ENCODE measurements at regions not wholly inside any gene's neighbourhood (a gene's known extent, or its start where the extent isn't known, plus 50 kb on each side); places are given as distances from the start of the nearest gene placed in this dataset.
"Not testable (repeated sequence)": the region's sequence is repeated elsewhere in the genome, so short reads cannot be mapped to it uniquely, and the experiment has no call there.

- DNase-seq (ENCODE audit: low read depth) = not testable (repeated sequence)
These were observed 297.5 kb upstream of the NBPF12 start for GRCh38 chr1:146640671-146641070.

GRCh38 chr1:146630302-146630701, 307.8 kb upstream of the NBPF12 start:
- not testable (repeated sequence) for DNase-seq (ENCODE audit: low read depth)

DNA sequence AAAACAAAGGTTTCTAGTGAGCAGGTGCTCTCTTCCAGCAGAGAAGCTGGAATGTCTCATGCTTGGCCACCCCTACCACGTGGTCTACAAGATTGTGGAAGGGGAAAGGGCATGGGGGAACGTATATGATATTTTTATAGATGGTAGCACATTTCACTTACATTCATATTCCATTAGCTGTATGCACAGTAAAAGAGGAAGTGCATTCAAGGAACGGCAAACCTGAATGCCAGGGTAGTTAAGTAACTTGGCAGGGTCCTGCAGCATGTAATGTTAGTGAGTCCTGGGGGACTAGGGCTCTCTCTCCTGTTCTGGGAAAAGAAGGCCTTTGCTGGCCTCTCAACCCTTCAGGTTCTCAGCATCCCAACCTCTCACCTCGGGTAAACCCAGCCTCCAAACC, 319.5 kb upstream of the NBPF12 start:
- DNase-seq (ENCODE audit: low read depth) = not testable (repeated sequence)

DNA sequence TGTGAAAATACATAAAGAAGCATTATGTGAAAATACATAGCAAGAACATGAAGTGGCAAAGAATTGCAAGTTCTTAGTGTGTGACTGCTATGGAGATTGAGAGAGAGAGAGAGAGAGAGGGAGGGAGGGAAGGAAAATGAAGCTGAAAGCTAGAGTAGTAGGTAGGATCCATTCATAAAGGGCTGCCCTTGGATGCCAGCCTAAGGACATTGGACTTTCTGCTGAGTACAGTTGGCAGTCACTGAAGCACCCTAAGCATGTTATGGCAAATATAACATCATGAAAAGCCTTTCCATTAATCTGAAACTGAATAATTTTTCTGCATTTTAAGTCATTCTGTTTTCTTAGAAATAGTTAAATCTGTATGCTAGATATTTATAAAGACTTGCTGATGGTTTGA, 333.4 kb upstream of the NBPF12 start:
- DNase-seq (ENCODE audit: low read depth) = not testable (repeated sequence)

GRCh38 chr1:146600720-146601307, 337.3 kb upstream of the NBPF12 start:
- DNase-seq (ENCODE audit: low read depth) = not testable (repeated sequence)

GRCh38 chr1:146599906-146600305, 338.2 kb upstream of the NBPF12 start:
- DNase-seq (ENCODE audit: low read depth) = not testable (repeated sequence)

DNA sequence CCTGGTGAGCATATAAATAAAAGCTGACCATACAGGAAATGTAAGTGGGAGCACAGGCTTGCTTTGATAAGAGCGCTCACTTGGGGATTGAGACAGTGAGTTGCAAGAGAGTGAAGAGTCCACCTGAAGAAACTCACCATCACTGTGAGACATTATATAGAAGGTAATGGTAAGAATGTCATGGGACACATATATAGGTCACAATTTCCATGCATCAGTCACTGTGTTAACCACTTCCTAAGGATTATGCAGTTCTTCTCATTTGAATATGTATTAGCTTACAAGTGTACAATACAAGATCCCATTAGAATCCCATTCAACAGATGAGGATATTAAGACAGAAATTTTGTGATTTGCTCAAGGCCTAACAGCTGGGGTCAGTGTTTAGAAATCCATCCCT, 352.4 kb upstream of the NOTCH2NLA start:
- not testable (repeated sequence) for DNase-seq (ENCODE audit: low read depth)

DNA sequence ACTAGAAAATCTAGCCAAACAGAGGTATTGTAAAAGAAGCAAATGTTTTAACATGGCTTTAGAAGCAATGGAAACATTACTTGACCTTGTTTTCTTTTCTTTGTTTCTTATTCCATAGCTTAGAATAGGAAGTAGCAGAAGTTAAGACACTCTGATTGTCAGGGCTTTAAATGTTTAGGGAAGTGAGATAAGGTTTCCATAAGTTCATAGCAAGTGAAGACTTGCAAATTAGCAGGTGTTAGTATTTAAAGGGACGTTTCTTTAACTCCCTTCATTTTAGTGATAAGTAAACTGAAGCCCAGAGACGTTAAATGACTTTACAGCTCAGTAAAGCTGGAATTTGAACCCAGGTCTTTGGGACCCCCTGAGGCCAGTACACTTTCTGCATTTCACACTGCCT, 338.7 kb upstream of the NOTCH2NLA start:
- DNase-seq (ENCODE audit: low read depth) = not testable (repeated sequence)

- not testable (repeated sequence) for DNase-seq (ENCODE audit: low read depth)
These were observed 329.2 kb upstream of the NOTCH2NLA start for GRCh38 chr1:146558032-146558431.

GRCh38 chr1:146556405-146556804, 327.6 kb upstream of the NOTCH2NLA start:
- DNase-seq (ENCODE audit: low read depth) = not testable (repeated sequence)

DNA sequence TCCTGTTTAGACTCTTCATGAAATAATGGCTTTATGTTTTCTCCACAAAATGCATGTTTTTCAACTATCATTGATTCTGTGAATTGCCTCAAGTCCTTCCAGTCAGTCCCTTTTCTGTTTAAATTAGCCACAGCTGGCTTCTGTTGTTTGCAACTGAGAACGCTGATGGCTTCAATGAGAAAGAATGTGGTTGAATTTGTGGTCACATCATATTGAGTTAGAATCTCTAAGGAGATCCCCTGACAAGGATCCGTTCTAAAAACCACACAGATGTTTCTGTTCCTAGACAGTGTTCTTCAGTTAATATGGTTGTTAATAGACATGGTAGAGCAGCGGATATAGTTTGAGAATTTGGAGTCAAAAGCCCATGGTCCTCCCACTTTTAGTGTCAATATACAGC, 323.6 kb upstream of the NOTCH2NLA start:
- not testable (repeated sequence) for DNase-seq (ENCODE audit: low read depth)

DNA sequence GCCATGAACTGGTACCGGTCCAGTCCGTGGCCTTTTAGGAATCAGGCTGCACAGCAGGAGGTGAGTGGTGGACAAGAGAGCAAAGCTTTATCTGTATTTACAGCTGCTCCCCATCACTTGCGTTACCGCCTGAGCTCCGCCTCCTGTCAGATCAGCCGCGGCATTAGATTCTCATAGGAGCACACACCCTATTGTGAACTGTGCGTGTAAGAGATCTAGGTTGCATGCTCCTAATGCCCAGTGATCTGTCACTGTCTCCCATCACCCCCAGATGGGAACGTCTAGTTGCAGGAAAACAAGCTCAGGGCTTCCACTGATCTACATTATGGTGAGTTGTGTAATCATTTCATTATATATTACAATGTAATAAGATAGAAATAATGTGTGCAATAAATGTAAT, 319.9 kb upstream of the NOTCH2NLA start:
- DNase-seq (ENCODE audit: low read depth) = not testable (repeated sequence)

- DNase-seq (ENCODE audit: low read depth) = not testable (repeated sequence)
These were observed 317.4 kb upstream of the NOTCH2NLA start for GRCh38 chr1:146546189-146546588.

DNA sequence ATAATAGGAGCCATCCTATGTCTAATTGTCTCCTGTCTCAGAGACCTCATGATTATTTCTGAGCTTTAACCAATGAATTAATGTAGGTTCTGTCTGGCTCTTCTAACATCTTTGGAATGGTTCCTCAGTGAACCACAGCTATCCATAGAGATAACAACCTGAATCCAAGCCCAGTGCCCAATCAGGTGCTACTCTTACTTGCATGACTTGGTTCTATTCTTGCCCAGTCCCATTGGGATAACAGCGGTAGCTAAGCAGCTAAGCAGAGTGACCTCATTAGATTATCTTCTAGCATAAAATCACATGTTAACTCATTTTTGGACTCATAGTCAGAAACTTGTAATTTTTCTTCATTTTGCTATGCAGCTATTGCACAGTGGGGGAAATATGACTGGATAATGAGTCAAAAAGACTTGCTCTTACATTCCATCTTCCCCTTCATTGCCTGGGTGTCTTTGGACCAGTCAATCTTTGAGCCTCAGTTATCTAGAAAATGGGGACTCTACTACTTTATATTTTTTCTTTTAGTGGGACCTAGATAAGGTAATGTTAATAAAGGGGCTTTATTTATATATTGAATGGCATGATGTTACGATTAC, 309.1 kb upstream of the NOTCH2NLA start:
- not testable (repeated sequence) for DNase-seq (ENCODE audit: low read depth)

DNA sequence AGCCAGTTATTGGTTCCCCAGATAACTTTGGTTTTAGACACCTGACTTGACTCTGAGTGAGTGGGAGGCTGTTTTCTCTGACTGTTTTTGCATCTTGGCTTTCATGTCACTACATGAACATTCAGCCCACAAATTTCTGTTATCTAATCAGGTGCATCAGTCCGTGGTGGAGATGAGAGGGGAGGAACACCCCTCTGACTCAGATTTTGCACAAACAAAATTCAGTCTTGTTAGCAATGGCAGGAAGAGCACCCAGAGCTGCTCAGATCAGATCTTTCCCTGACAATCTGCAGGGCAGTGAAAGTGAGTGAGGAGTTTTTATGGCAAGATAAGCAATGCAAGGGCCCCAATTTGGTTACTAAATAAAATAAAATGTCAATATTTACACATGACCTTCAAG, 307.2 kb upstream of the NOTCH2NLA start:
- not testable (repeated sequence) for DNase-seq (ENCODE audit: low read depth)

DNA sequence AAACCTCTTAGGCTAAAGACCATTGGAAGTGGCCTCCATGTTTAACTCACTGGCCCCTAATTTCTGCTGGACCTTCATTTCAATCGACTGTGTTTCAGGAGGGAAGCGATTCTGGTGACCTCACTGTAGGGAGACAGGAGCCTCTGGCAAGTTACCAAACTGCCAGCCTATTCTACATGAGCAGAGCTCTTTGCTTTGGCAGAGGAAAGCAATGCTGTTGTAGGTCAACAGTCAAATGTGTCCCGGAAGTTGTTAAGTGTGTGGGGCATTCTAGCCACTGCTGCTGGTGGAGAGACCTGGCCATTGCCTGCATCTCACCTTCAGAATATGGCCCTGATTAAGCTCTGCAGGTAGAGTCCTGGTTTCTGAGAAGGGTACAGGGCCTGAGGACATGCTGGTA, 306.8 kb upstream of the NOTCH2NLA start:
- not testable (repeated sequence) for DNase-seq (ENCODE audit: low read depth)

GRCh38 chr1:146530958-146531357, 302.1 kb upstream of the NOTCH2NLA start:
- not testable (repeated sequence) for DNase-seq (ENCODE audit: low read depth)

- DNase-seq (ENCODE audit: low read depth) = not testable (repeated sequence)
These were observed 294.0 kb upstream of the NOTCH2NLA start for GRCh38 chr1:146522812-146523211.

DNA sequence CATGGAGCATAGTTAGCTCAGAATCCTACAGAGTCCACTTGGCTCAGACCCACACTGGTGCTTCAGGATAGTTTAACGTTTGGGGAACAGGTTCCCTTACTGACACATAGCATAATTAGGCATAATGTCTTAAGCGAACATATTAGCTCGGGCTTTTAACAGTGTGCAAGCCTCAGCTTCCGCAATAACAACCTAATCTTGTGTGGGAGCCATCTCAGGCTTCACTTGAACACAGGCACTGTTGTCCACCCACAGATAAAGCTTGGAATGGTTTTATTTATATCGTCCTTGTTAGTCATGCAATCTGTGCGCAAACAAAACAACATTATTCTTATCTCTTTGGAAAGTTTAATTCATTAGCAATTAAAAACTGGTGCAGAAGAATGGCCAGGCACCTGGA, 293.5 kb upstream of the NOTCH2NLA start:
- not testable (repeated sequence) for DNase-seq (ENCODE audit: low read depth)

- DNase-seq (ENCODE audit: low read depth) = not testable (repeated sequence)
These were observed 293.0 kb upstream of the NOTCH2NLA start for GRCh38 chr1:146521804-146522203.

DNA sequence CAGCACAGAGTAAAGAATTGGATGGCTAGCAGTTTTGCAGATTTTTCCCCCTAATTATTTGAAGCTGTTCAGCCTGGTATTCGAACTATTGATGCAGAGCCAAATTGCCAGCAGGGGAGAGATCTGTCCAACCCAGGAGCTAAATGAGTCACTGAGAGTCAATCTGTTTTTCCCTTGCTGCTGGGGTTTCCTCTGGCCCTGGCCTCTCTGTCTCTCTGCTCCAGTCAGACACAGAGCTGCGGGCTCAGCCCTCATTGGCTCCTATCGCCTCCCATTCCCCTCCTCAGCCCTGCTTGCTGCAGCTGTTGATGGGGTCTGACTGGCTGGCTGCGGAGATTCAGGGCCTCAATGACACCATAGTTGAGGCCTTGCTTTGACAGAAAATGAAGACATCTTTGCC, 284.9 kb upstream of the NOTCH2NLA start:
- not testable (repeated sequence) for DNase-seq (ENCODE audit: low read depth)

- not testable (repeated sequence) for DNase-seq (ENCODE audit: low read depth)
These were observed 282.4 kb upstream of the NOTCH2NLA start for GRCh38 chr1:146511047-146511777.
